Heart right ventricle (tissue), 16 donors: ENCODE measurements at regions not wholly inside any gene's neighbourhood (a gene's known extent, or its start where the extent isn't known, plus 50 kb on each side); places are given as distances from the start of the nearest gene placed in this dataset.

Experiments used
- ATAC-seq, 8 donors: fragments of 200-7000 bp; cut with Tn5 transposase; one replicate each; pipeline ENCODE4 v1.9.1; 2020; ENCODE audit warnings: mild to moderate bottlenecking in 8 of 8, moderate library complexity in 8 of 8, moderate number of reproducible peaks in 1 of 8
- DNase-seq, 2 donors: peaks; one replicate each; pipeline ENCODE4 v3.0.0-alpha.2; 2020
- H3K27ac ChIP-seq, 10 donors: fragments of 200-600 bp; sonication (generic) in 2 of 10; one replicate each; pipeline versions ENCODE4 v1.5.0 to v1.8.0; 2020 to 2022; ENCODE audit warnings: mild to moderate bottlenecking in 3 of 10
- H3K27me3 ChIP-seq, 7 donors: fragments of 200-600 bp; one replicate each; pipeline ENCODE4 v1.8.0; 2021 to 2022; ENCODE audit warnings: mild to moderate bottlenecking in 2 of 7
- H3K36me3 ChIP-seq, 9 donors: fragments of 200-600 bp; sonication (generic) in 1 of 9; one replicate each; pipeline versions ENCODE4 v1.5.0 to v1.8.0; 2020 to 2022; ENCODE audit warnings: mild to moderate bottlenecking in 2 of 9
- H3K4me1 ChIP-seq, 9 donors: fragments of 200-600 bp; sonication (generic) in 1 of 9; one replicate each; pipeline versions ENCODE4 v1.5.0 to v1.8.0; 2020 to 2022; ENCODE audit warnings: mild to moderate bottlenecking in 4 of 9
- H3K4me3 ChIP-seq, 10 donors: fragments of 200-600 bp; sonication (generic) in 2 of 10; one replicate each; pipeline versions ENCODE4 v1.5.0 to v1.8.0; 2020 to 2022; ENCODE audit warnings: mild to moderate bottlenecking in 7 of 10, moderate library complexity in 2 of 10
- H3K9me3 ChIP-seq, 11 donors: fragments of 200-600 bp in 10 of 11; sonication (generic) in 2 of 11; one replicate each; pipeline versions ENCODE4 v1.5.0 to v1.8.0; 2013 to 2022; ENCODE audit warnings: mild to moderate bottlenecking in 2 of 11, control low read depth in 1 of 11, moderate library complexity in 1 of 11
- WGBS, 2 donors: extraction: QIAGEN DNeasy Blood & Tissue Kit; methylation state at CpG; one replicate each; pipeline ENCODE4 v1.1.7; 2013; ENCODE audit warnings: inconsistent platforms in 1 of 2; 5-methylcytosine and 5-hydroxymethylcytosine counted together
- intact Hi-C, 10 donors: fragments of 100-400 bp; cut with DNase I; formaldehyde crosslinking; loops; one replicate each; pipeline versions ENCODE4 v1.11.1 to v1.14.2; 2022
- TF ChIP-seq, protein P1 (sequence below), 9 donors: fragments of 200-600 bp; sonication (generic) in 2 of 9; IDR thresholded peaks; one replicate each; pipeline versions ENCODE4 v1.5.0 to v1.8.0; 2021 to 2022; ENCODE audit warnings: antibody characterized with exemption in 9 of 9, mild to moderate bottlenecking in 5 of 9, moderate library complexity in 1 of 9
- donor health status: Arrhythmogenic right ventricular cardiomyopathy.
- donor health status: ischemic (EF 13 %, LVEDD 7.1; RV severe dilation, severe dysfunction).
- donor health status: healthy with polysubstance abuse.
- donor health status: DM: no; HTN: yes; CAD: no.
- donor health status: DM: no; HTN: no; CAD: no.
- donor health status: ischemic (EF 25% LVEDD 6.9; RV normal size, moderate dysfunction).
- donor health status: ischemic (EF 25% LVEDD 5.7; RV mildly dilated, moderate dysfunction).
- donor health status: healthy.
- donor health status: DM: yes; HTN: yes; CAD: no.
- donor health status: Ischemic cardiomyopathy.
- donor health status: ischemic (EF 35%, LVEDD 5.7; RV mildly dilated, moderate dysfunction).
- donor health status: nonischemic (EF 11% LVEDD 7.7; RV severe dilation, severe dysfunction).
- donor health status: DM: yes; HTN: yes; CAD: no.
- donor health status: PGD.
- donor health status: ischemic (EF 29% LVEDD 5.4; RV normal size, mild dysfunction).
- donor health status: nonischemic (EF 23%, LVEDD 6.1; RV moderate dilation, normal function).

DNA sequence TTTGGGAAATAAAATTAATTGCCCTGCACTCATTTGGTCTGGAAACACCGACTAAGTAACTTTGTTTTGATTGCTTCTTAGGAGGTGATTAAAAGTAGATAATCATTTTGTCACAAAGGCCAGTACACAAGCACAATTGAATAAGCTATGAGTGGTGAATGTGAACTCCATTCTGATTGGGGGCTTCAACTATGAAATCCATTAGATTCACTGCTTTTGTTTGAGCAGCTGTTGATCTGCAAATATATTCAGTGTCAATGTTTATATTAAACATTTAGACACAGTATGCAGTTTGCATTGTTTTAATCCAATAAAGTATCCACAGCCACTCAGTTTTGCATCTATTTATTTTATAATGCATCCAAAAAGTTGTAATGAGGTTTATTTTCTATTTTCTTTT, 817.5 kb downstream of the CDH11 start:
- DNase-seq (no peak), ATAC-seq (no peak)
- TF ChIP-seq, protein P1, sequence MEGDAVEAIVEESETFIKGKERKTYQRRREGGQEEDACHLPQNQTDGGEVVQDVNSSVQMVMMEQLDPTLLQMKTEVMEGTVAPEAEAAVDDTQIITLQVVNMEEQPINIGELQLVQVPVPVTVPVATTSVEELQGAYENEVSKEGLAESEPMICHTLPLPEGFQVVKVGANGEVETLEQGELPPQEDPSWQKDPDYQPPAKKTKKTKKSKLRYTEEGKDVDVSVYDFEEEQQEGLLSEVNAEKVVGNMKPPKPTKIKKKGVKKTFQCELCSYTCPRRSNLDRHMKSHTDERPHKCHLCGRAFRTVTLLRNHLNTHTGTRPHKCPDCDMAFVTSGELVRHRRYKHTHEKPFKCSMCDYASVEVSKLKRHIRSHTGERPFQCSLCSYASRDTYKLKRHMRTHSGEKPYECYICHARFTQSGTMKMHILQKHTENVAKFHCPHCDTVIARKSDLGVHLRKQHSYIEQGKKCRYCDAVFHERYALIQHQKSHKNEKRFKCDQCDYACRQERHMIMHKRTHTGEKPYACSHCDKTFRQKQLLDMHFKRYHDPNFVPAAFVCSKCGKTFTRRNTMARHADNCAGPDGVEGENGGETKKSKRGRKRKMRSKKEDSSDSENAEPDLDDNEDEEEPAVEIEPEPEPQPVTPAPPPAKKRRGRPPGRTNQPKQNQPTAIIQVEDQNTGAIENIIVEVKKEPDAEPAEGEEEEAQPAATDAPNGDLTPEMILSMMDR (IDR thresholded peaks at IDR 0.05) = no peak
- H3K9me3 ChIP-seq = peaks cover 0 to 9% (median 2%) of the 10 kb centered on the region in 11 donors
- H3K4me3 ChIP-seq = no peak overlapping the region
- peaks cover 0 to 21% (median 5%) of the 10 kb centered on the region in 9 donors for H3K4me1 ChIP-seq
- H3K27me3 ChIP-seq = no peaks in the 10 kb centered on the region
- WGBS, 2 donors = 60 to 63% methylated on average over 1 of the region's 1 CpG
- no peaks in the 10 kb centered on the region for H3K36me3 ChIP-seq
- intact Hi-C loops = no loop called here
- H3K27ac ChIP-seq = no peak overlapping the region

DNA sequence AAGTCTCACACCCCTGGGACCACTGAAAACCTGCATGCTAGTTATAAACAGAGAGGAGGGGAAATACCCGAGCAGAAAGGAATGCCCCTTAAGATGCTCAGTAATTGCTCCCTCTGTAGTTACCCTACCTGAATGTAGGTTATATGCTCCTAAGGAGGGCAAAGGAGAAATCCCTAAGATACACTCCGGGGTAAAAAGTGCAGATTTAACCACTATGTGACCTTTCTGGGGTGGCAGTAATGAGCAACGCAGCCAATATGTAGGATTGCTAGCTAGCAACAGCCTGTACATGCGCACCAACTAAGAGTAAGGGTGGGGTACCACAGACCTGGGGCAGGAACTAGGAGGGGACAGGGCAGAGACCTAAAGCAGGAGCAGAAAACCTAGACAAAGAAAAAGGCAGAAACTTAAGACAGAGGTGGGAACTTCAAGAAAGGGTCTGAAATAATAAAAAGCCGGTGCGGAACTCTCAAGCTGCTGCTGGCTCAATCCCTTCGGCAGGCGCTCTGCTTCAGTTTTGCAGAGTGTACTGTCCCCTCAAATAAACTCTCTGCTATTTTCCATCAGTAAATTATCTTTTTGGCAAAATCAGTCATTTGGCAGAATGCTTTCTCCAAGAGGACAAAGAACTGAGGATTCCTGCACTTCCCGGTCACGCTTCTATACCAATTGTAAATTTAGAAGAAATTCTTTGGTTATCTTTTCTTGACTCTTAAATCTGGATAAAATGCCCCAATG, 823.8 kb downstream of the CDH11 start:
- Histone ChIP-seq H3K4me1 (peaks cover 0 to 15% (median 5%) of the 10 kb centered on the region in 9 donors), H3K4me3 (no peak overlapping the region), H3K27ac (no peak overlapping the region), H3K9me3 (no peaks in the 10 kb centered on the region), H3K36me3 (no peaks in the 10 kb centered on the region), H3K27me3 (no peaks in the 10 kb centered on the region)
- intact Hi-C loops = no loop called here
- WGBS, 2 donors = 72 to 77% methylated on average over 10 of the region's 10 CpGs
- DNase-seq (no peak), ATAC-seq (peak in 1 of 8 donors; percentile 42)
- TF ChIP-seq, protein P1 (IDR thresholded peaks at IDR 0.05) = no peak

DNA sequence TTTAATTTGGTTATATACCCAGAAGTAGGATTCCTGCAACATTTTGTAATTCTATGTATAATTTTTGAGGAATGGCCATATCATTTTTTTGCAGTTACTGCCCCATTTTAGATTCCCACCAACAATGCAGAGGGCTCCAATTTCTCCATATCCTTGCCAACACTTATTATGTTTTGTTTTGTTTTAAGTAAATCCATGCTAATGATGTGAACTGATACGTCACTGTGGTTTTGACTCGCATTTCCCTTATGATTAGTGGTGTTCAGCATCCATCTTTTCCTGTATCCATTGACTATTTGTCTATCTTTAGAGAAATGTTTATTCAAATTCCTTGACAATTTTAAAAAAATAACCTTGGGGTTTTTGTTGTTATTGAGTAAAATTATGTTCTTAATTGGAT, 826.4 kb downstream of the CDH11 start:
- Histone ChIP-seq H3K27me3 (no peaks in the 10 kb centered on the region), H3K36me3 (no peaks in the 10 kb centered on the region), H3K4me3 (no peak overlapping the region), H3K9me3 (no peaks in the 10 kb centered on the region), H3K27ac (no peak overlapping the region), H3K4me1 (peaks cover 0 to 8% (median 0%) of the 10 kb centered on the region in 9 donors)
- TF ChIP-seq, protein P1 (IDR thresholded peaks at IDR 0.05) = no peak
- no peak for ATAC-seq
- intact Hi-C loops = no loop called here
- DNase-seq = no peak
- WGBS, 2 donors = 83 to 92% methylated on average over 2 of the region's 2 CpGs

DNA sequence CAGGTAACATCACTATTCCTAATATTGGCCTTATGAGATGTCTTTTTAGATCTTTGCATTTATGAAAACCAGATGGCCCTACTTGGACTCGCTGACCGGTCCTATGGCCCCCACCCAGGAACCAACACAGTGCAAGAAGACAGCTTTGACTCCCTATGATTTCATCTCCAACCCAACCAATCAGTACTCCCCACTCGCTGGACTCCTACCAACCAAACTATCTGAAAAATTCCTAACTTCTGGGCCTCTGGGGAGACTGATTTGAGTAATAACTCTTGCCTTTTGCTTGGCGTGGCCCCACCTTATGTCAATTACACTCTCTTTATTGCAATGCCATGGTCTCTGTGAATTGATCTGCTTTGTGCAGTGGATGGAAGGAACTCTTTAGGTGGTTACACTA, 828.9 kb downstream of the CDH11 start:
- intact Hi-C loops = no loop called here
- TF ChIP-seq, protein P1 (IDR thresholded peaks at IDR 0.05) = no peak
- ATAC-seq (no peak), DNase-seq (no peak)
- 84 to 85% methylated on average over 4 of the region's 4 CpGs for WGBS, 2 donors
- H3K27me3 ChIP-seq = no peaks in the 10 kb centered on the region
- H3K4me3 ChIP-seq = no peak overlapping the region
- no peak overlapping the region for H3K27ac ChIP-seq
- H3K9me3 ChIP-seq = peaks cover 0 to 8% (median 0%) of the 10 kb centered on the region in 11 donors
- peaks cover 0 to 8% (median 0%) of the 10 kb centered on the region in 9 donors for H3K4me1 ChIP-seq
- no peaks in the 10 kb centered on the region for H3K36me3 ChIP-seq
